GM23338 (cell line): ENCODE measurements at regions not wholly inside any gene's neighbourhood (a gene's known extent, or its start where the extent isn't known, plus 50 kb on each side); places are given as distances from the start of the nearest gene placed in this dataset.
A peak's percentile ranks its signal among the peaks of the same experiment; 100 is the strongest.

Experiments used
- ATAC-seq: fragments of 200-7000 bp; cut with Tn5 transposase; 3 replicates; pipeline ENCODE4 v1.9.1; 2020
- DNase-seq: peaks from one replicate; pipeline ENCODE4 v3.0.0-alpha.2; 2015; ENCODE audit warnings: low spot score
- H2AFZ ChIP-seq: fragments of 200-600 bp; sonication (generic); 2 replicates; pipeline ENCODE4 v1.8.0; 2016; ENCODE audit warnings: antibody characterized with exemption, mild to moderate bottlenecking, moderate library complexity
- H3F3A ChIP-seq: fragments of 200-600 bp; sonication (generic); replicated peaks from 2 replicates; pipeline ENCODE4 v1.8.0; 2017; ENCODE audit warnings: antibody characterized with exemption, mixed run types, low read depth
- H3K27ac ChIP-seq: fragments of 200-600 bp; sonication (generic); 2 replicates; pipeline ENCODE4 v1.6.1; 2016; ENCODE audit warnings: low read depth
- H3K27me3 ChIP-seq: fragments of 200-600 bp; sonication (generic); 2 replicates; pipeline ENCODE4 v1.8.0; 2016; ENCODE audit warnings: mild to moderate bottlenecking, mixed run types, moderate library complexity; ENCODE audit not compliant: insufficient read depth
- H3K36me3 ChIP-seq: fragments of 200-600 bp; sonication (generic); 2 replicates; pipeline ENCODE4 v1.8.0; 2016; ENCODE audit warnings: mild to moderate bottlenecking; ENCODE audit not compliant: insufficient read depth
- H3K4me1 ChIP-seq: fragments of 200-600 bp; sonication (generic); 2 replicates; pipeline ENCODE4 v1.8.0; 2016; ENCODE audit warnings: mild to moderate bottlenecking, moderate library complexity; ENCODE audit not compliant: insufficient read depth
- H3K4me2 ChIP-seq: fragments of 200-600 bp; sonication (generic); 2 replicates; pipeline ENCODE4 v1.7.1; 2017; ENCODE audit warnings: mixed run types
- H3K4me3 ChIP-seq: fragments of 200-600 bp; sonication (generic); 2 replicates; pipeline ENCODE4 v1.6.1; 2016; ENCODE audit warnings: mixed run types
- H3K79me2 ChIP-seq: fragments of 200-600 bp; sonication (generic); replicated peaks from 2 replicates; pipeline ENCODE4 v1.8.0; 2017; ENCODE audit warnings: mild to moderate bottlenecking; ENCODE audit not compliant: insufficient read depth
- H3K9me2 ChIP-seq: fragments of 200-600 bp; sonication (generic); 2 replicates; pipeline ENCODE4 v1.8.0; 2017; ENCODE audit not compliant: insufficient read depth
- H4K20me1 ChIP-seq: fragments of 200-600 bp; sonication (generic); replicated peaks from 2 replicates; pipeline ENCODE4 v1.8.0; 2017; ENCODE audit warnings: mild to moderate bottlenecking; ENCODE audit not compliant: insufficient read depth
- H3K27ac Mint-ChIP-seq: 2 replicates; pipeline ENCODE4 v1.8.0; 2020; ENCODE audit warnings: inconsistent platforms, mild to moderate bottlenecking, moderate library complexity, mixed read lengths
- H3K27me3 Mint-ChIP-seq: 3 replicates; pipeline ENCODE4 v1.8.0; 2022; ENCODE audit warnings: low read depth, mild to moderate bottlenecking, moderate library complexity, mixed read lengths, inconsistent platforms; ENCODE audit not compliant: insufficient read depth, poor library complexity
- H3K36me3 Mint-ChIP-seq: 3 replicates; pipeline ENCODE4 v1.8.0; 2021; ENCODE audit warnings: low read depth, mild to moderate bottlenecking, inconsistent platforms, moderate library complexity, mixed read lengths
- H3K4me1 Mint-ChIP-seq: 3 replicates; pipeline ENCODE4 v1.8.0; 2020; ENCODE audit warnings: mild to moderate bottlenecking, inconsistent platforms, mixed read lengths
- H3K4me3 Mint-ChIP-seq: 3 replicates; pipeline ENCODE4 v1.8.0; 2021; ENCODE audit warnings: moderate library complexity, mild to moderate bottlenecking, inconsistent platforms, mixed read lengths
- H3K9me3 Mint-ChIP-seq: 3 replicates; pipeline ENCODE4 v1.8.0; 2020; ENCODE audit warnings: moderate library complexity, mild to moderate bottlenecking, inconsistent platforms, mixed read lengths
- CREB1 ChIP-seq: fragments of 250-450 bp; sonication (Bioruptor Pico); IDR thresholded peaks from 2 replicates; pipeline ENCODE4 v1.5.0; 2020; ENCODE audit warnings: low read depth, mild to moderate bottlenecking, moderate library complexity
- CTCF ChIP-seq, 2 experiments: fragments of 200-600 bp in 1 of 2; sonication (generic) in 1 of 2; conservative IDR thresholded peaks; 2 replicates each; pipeline versions ENCODE4 v1.5.1 to v1.6.1; 2016 to 2017; ENCODE audit warnings: antibody characterized with exemption in 2 of 2, low read depth in 2 of 2, mild to moderate bottlenecking in 2 of 2, moderate library complexity in 1 of 2
- EZH2 ChIP-seq: fragments of 200-600 bp; sonication (generic); IDR thresholded peaks from one replicate; pipeline ENCODE4 v1.8.0; 2017; ENCODE audit warnings: antibody characterized with exemption, mild to moderate bottlenecking, low read depth; ENCODE audit not compliant: unreplicated experiment
- EZH2phosphoT487 ChIP-seq: fragments of 200-600 bp; sonication (generic); IDR thresholded peaks from one replicate; pipeline ENCODE4 v1.8.1; 2018; ENCODE audit warnings: antibody characterized with exemption; ENCODE audit not compliant: unreplicated experiment
- NANOG ChIP-seq: IDR thresholded peaks from 2 replicates; pipeline ENCODE4 v1.6.1; 2016; ENCODE audit warnings: antibody characterized with exemption, borderline replicate concordance
- REST ChIP-seq: IDR thresholded peaks from one replicate; pipeline ENCODE4 v1.6.1; 2018; ENCODE audit warnings: antibody characterized with exemption; ENCODE audit not compliant: unreplicated experiment
- STAT1 ChIP-seq: IDR thresholded peaks from one replicate; pipeline ENCODE4 v1.6.1; 2016; ENCODE audit warnings: antibody characterized with exemption; ENCODE audit not compliant: unreplicated experiment
- ZNF114 ChIP-seq: fragments of 250-450 bp; sonication (Bioruptor Pico); IDR thresholded peaks from 2 replicates; pipeline ENCODE4 v1.5.0; 2020; ENCODE audit warnings: mild to moderate bottlenecking, moderate library complexity
- ZNF331 ChIP-seq: fragments of 250-450 bp; sonication (Bioruptor Pico); IDR thresholded peaks from 2 replicates; pipeline ENCODE4 v1.5.0; 2020; ENCODE audit warnings: low read depth, mild to moderate bottlenecking, moderate library complexity
- TF ChIP-seq, protein P1 (sequence below): fragments of 250-450 bp; sonication (Bioruptor Pico); IDR thresholded peaks from 2 replicates; pipeline ENCODE4 v1.5.0; 2020; ENCODE audit warnings: mild to moderate bottlenecking, moderate library complexity

- H3F3A ChIP-seq = no peaks in the 10 kb centered on the region
- H3K27me3 ChIP-seq = no peaks in the 10 kb centered on the region
- no peaks in the 10 kb centered on the region for H3K4me1 ChIP-seq
- DNase-seq = no peak
- H3K27ac ChIP-seq = no peak overlapping the region
- Mint-ChIP-seq H3K4me3 (no peak overlapping the region), H3K9me3 (no peaks in the 10 kb centered on the region), H3K4me1 (no peaks in the 10 kb centered on the region), H3K27me3 (peaks cover 2% of the 10 kb centered on the region), H3K36me3 (no peaks in the 10 kb centered on the region), H3K27ac (no peak overlapping the region; the same call in 1 of the 2 replicates)
- no peaks in the 10 kb centered on the region for H3K36me3 ChIP-seq
- H3K4me2 ChIP-seq = no peak overlapping the region
- no peak for ATAC-seq
- H2AFZ ChIP-seq = no peak overlapping the region
- H3K79me2 ChIP-seq = no peaks in the 10 kb centered on the region
- H3K4me3 ChIP-seq = no peak overlapping the region
- no peaks in the 10 kb centered on the region for H4K20me1 ChIP-seq
- TF ChIP-seq, protein P1, sequence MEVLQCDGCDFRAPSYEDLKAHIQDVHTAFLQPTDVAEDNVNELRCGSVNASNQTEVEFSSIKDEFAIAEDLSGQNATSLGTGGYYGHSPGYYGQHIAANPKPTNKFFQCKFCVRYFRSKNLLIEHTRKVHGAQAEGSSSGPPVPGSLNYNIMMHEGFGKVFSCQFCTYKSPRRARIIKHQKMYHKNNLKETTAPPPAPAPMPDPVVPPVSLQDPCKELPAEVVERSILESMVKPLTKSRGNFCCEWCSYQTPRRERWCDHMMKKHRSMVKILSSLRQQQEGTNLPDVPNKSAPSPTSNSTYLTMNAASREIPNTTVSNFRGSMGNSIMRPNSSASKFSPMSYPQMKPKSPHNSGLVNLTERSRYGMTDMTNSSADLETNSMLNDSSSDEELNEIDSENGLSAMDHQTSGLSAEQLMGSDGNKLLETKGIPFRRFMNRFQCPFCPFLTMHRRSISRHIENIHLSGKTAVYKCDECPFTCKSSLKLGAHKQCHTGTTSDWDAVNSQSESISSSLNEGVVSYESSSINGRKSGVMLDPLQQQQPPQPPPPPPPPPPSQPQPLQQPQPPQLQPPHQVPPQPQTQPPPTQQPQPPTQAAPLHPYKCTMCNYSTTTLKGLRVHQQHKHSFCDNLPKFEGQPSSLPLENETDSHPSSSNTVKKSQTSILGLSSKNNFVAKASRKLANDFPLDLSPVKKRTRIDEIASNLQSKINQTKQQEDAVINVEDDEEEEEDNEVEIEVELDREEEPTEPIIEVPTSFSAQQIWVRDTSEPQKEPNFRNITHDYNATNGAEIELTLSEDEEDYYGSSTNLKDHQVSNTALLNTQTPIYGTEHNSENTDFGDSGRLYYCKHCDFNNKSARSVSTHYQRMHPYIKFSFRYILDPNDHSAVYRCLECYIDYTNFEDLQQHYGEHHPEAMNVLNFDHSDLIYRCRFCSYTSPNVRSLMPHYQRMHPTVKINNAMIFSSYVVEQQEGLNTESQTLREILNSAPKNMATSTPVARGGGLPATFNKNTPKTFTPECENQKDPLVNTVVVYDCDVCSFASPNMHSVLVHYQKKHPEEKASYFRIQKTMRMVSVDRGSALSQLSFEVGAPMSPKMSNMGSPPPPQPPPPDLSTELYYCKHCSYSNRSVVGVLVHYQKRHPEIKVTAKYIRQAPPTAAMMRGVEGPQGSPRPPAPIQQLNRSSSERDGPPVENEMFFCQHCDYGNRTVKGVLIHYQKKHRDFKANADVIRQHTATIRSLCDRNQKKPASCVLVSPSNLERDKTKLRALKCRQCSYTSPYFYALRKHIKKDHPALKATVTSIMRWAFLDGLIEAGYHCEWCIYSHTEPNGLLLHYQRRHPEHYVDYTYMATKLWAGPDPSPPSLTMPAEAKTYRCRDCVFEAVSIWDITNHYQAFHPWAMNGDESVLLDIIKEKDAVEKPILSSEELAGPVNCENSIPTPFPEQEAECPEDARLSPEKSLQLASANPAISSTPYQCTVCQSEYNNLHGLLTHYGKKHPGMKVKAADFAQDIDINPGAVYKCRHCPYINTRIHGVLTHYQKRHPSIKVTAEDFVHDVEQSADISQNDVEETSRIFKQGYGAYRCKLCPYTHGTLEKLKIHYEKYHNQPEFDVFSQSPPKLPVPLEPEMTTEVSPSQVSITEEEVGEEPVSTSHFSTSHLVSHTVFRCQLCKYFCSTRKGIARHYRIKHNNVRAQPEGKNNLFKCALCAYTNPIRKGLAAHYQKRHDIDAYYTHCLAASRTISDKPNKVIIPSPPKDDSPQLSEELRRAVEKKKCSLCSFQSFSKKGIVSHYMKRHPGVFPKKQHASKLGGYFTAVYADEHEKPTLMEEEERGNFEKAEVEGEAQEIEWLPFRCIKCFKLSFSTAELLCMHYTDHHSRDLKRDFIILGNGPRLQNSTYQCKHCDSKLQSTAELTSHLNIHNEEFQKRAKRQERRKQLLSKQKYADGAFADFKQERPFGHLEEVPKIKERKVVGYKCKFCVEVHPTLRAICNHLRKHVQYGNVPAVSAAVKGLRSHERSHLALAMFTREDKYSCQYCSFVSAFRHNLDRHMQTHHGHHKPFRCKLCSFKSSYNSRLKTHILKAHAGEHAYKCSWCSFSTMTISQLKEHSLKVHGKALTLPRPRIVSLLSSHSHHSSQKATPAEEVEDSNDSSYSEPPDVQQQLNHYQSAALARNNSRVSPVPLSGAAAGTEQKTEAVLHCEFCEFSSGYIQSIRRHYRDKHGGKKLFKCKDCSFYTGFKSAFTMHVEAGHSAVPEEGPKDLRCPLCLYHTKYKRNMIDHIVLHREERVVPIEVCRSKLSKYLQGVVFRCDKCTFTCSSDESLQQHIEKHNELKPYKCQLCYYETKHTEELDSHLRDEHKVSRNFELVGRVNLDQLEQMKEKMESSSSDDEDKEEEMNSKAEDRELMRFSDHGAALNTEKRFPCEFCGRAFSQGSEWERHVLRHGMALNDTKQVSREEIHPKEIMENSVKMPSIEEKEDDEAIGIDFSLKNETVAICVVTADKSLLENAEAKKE = no peak
- no peak for TF ChIP-seq ZNF331
- TF ChIP-seq NANOG = no peak
- TF ChIP-seq ZNF114 (CRISPR knock-in tag) = no peak
- no peak for TF ChIP-seq STAT1
- no peaks in the 10 kb centered on the region for H3K9me2 ChIP-seq
Observed at GRCh38 chr2:18663861-18664260, 74.5 kb upstream of the NT5C1B start.

GRCh38 chr2:18662689-18663088 is 73.3 kb upstream of the NT5C1B start:
- Histone ChIP-seq H3K27me3 (no peaks in the 10 kb centered on the region), H3K4me1 (no peaks in the 10 kb centered on the region), H3K27ac (no peak overlapping the region), H3K79me2 (no peaks in the 10 kb centered on the region), H2AFZ (peak overlapping the region; percentile 29; the same call in 1 of the 2 replicates), H3K9me2 (no peaks in the 10 kb centered on the region), H4K20me1 (no peaks in the 10 kb centered on the region), H3K4me2 (no peak overlapping the region), H3F3A (no peaks in the 10 kb centered on the region), H3K4me3 (no peak overlapping the region), H3K36me3 (no peaks in the 10 kb centered on the region)
- peaks cover 2% of the 10 kb centered on the region for H3K27me3 Mint-ChIP-seq
- H3K36me3 Mint-ChIP-seq = no peaks in the 10 kb centered on the region
- H3K4me1 Mint-ChIP-seq = no peaks in the 10 kb centered on the region
- ATAC-seq (no peak), DNase-seq (no peak)
- H3K4me3 Mint-ChIP-seq = no peak overlapping the region
- H3K27ac Mint-ChIP-seq = no peak overlapping the region; the same call in 1 of the 2 replicates
- H3K9me3 Mint-ChIP-seq = no peaks in the 10 kb centered on the region
- no peak for TF ChIP-seq ZNF114 (CRISPR knock-in tag)
- TF ChIP-seq ZNF331 = no peak
- no peak for TF ChIP-seq REST
- TF ChIP-seq CTCF (conservative IDR thresholded peaks at IDR 0.05; ENCODE audit: low read depth in 2 of 2) = no peak
- TF ChIP-seq EZH2 = no peak
- TF ChIP-seq EZH2phosphoT487 = no peak
- no peak for TF ChIP-seq CREB1
